GM18520 (cell line): ENCODE measurements at regions not wholly inside any gene's neighbourhood (a gene's known extent, or its start where the extent isn't known, plus 50 kb on each side); places are given as distances from the start of the nearest gene placed in this dataset.
"Not testable (repeated sequence)": the region's sequence is repeated elsewhere in the genome, so short reads cannot be mapped to it uniquely, and the experiment has no call there.

Experiments used
- ATAC-seq: cut with Tn5 transposase; IDR thresholded peaks from one replicate; pipeline ENCODE4 v1.9.1; 2021; ENCODE audit not compliant: unreplicated experiment

DNA sequence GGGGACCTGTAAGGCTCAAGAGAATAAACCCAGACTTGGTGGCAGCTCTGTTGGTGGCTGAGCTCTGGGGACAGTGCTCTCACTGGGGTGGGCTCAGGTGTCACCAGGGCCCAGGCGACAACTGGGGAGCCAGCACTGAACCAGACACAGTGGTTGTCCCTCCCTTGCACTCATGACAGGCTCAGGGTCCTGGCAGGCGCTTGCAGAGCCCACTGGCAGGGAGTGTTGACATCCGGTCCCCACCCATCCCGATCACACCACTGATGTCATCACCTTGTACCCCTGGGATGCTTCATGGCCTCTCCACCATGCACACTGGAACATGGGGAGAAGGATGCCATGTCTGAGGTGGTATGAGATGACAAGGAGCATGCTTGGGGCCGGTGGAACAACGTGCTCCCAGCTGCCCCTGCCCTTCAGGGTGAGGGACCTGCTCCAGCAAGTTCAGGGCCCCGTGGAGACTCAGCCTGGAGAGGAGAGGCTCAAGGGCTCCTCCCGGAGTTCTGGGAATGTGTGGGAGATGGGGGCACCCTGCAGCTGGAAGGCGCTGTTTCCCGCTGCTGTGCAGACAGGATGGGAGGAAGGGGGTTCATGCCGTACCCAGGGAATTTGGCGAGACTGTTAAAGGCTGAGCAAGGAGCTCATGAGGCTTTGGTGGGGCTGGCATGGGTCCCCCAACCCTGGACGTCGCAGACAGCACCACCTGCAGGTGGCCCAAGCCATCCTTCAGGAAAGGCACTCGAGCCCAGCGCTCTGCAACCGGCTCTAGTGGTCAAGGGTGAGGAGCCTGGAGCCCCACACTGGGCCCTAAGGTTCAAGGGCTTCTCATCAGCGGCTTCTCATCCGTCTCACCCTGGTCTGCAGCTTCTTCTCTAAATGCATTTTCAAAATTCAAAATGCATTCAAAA is 141.1 kb upstream of the ZNF469 start:
- ATAC-seq: not testable (repeated sequence)

GRCh38 chr16:88242312-88243295 is 140.2 kb upstream of the ZNF469 start:
- not testable (repeated sequence) for ATAC-seq

- not testable (repeated sequence) for ATAC-seq
Measured at GRCh38 chr16:88243921-88244320, 138.8 kb upstream of the ZNF469 start.

GRCh38 chr16:88245241-88246081 is 137.3 kb upstream of the ZNF469 start:
- not testable (repeated sequence) for ATAC-seq

GRCh38 chr16:88246955-88247582 is 135.7 kb upstream of the ZNF469 start:
- not testable (repeated sequence) for ATAC-seq

GRCh38 chr16:88247583-88247966 is 135.2 kb upstream of the ZNF469 start:
- ATAC-seq: not testable (repeated sequence)

DNA sequence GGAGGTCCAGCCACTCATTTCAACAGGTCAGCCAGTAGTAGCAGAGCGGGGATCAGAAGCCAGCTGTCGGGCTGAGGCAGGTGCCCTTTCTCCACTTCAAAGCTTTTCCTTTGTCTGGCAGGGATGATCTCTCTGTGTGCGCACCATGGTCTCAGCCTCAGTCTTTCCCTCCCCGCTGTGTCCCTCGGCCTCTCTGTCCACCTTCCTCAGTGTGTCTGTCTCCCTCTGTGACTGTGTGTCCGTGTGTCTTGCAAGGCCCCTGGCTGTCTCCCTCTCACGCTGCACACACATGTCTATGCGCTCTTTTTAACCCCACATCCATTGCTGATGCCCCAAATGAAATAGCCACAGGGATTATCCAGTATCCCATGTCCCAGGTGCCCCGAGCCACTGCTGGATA is 134.0 kb upstream of the ZNF469 start:
- not testable (repeated sequence) for ATAC-seq

- not testable (repeated sequence) for ATAC-seq
Measured at GRCh38 chr16:88250381-88250780, 132.4 kb upstream of the ZNF469 start.

DNA sequence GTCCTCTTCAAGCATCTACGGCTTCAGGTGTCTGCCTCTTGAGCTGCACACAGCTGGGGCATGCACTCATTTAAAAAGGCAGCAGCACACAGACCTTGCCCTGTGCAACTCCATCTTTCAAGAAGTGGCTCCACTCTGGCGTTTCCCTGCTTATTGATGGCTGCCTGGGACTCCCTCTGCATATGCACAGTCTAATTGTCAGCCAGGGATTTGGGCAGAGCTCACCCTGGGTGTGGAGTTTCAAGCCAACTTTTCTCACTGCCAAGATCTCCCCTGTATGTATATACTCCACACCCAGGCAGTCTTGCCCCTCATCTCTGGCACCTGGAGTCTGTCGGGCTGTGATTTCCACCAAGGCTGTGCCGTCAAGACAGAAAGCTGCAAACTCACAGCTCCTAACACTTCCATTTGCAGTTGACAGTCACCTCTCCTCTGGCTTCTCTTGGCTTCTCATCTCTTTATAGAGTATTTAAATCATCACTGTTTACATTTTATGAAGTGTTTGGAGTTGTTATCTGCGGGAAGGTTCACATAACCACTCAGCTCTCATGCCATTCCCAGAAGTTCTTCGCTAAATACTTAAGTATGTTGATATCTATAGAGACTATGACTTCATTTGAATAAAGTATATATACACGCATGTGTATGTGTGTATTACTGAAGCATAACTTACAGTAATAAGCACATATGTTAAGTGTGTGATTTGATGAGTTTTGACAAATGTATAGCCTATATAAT is 130.5 kb upstream of the ZNF469 start:
- ATAC-seq: not testable (repeated sequence)

DNA sequence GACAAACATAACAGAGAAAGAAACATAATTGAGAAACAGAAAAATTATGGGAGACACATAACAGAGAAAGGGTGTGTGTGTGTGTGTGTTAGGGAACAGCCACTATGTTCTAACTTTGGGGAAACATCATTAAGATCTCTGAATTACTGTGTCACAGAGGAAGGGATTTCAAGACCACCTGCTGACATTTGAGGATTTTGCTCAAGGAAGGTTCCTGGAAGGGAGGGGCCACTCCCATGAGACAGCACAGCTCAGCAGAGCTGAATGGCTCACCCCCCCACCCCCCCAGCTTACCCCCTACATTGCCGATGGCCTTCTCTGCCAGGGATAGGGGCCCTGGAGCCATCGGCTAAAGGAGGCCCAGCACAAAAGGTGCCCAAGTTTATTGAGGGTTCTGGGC is 124.6 kb upstream of the ZNF469 start:
- ATAC-seq: not testable (repeated sequence)

DNA sequence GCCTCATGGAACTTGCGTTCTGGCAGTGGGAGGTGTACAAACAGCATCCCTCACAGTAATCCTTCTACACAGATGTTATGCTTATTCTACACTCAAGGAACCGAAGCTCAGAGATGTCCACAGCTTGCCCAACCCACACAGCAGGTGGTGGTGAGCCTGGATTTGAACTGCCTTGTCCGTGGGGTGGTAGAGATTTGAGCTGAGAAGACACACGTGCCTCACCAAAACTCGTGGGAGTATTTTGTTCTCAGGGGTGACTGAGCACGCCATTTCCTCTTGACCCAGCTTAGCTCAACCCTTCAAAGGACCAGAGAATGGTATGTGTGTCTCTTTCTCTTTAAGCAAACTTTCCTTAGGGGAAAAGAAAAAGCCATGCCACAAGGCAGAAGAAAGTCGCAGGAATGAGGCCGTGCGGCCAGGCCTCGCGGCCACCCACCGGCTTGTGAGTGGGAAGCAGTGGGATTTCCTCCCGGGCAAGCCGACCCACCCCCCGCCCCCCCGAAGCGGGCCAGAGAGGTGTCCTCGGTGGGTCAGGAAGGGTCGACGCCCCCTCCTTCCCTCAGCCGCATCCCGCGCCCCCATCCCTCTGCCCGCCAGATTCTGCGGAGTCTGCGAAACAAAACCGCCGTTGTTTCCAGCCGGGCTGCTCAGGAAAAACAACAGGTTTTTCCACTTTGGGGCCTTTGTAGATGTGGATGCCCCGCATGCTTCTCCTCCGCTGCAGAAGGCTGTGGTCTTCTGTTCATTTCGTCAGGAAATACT is 123.8 kb upstream of the ZNF469 start:
- not testable (repeated sequence) for ATAC-seq

DNA sequence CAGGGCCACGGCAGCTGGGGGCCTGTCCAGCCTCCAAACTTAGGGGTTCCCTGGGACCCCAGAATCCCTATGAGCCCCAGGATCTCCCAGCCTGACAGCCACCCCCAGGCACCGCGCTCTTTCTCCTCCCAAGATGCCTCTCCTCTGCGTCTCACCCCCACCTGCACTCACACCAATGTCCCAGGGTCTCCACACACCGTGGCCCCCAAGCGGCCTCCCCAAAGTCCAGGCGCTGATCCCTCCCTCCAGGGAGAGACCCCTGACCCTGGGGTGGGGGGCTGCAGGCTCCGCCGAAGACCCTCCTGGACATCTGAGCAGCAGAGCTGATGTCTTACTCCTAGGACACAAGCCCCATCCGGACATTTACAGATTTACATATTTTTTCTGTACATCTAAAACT is 123.2 kb upstream of the ZNF469 start:
- not testable (repeated sequence) for ATAC-seq

GRCh38 chr16:88260146-88260545 is 122.6 kb upstream of the ZNF469 start:
- ATAC-seq: not testable (repeated sequence)

GRCh38 chr16:88260881-88261665 is 121.7 kb upstream of the ZNF469 start:
- not testable (repeated sequence) for ATAC-seq

- ATAC-seq: not testable (repeated sequence)
Measured at GRCh38 chr16:88261814-88262605, 120.7 kb upstream of the ZNF469 start.

DNA sequence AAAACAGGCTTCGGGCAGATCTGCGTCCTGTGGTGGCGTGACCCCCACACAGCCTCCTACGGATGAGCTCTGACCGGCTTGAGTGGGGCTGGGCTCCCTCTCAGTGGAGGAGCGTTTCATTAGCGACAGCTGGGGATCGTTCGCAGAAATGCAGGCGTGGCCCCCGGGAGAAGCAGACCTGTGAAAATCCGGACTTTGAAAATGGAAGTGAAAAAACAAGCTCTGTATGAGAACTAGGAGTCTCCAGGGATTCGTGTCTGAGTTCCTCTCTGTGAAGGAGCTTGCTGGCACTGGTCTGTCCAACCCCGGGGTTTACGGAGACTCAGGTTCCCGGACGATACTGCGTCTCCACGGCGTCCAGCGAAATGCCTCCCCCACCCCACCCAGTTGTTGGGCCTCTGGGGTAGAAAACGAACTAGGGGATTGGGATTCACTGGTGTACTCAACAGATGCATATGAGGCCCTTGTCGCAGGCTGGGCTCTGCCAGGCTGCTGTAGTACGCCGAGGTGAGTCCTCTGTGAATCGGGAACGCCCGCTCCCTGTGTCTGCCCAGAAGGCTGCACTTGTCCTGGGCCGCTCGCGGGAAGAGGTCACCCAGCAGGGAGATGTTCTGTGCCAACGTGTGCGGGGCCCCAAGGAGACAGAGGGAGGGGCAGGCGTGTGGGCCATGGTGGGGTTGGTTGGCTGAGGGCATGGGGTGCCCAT is 119.7 kb upstream of the ZNF469 start:
- not testable (repeated sequence) for ATAC-seq
